Activated T-cell treated with anti-CD3 and anti-CD28 coated beads, Interleukin-2, amount 50 U/mL, for 72 hours (primary cell): ENCODE measurements at regions not wholly inside any gene's neighbourhood (a gene's known extent, or its start where the extent isn't known, plus 50 kb on each side); places are given as distances from the start of the nearest gene placed in this dataset.
"Not testable (repeated sequence)": the region's sequence is repeated elsewhere in the genome, so short reads cannot be mapped to it uniquely, and the experiment has no call there.

ENCODE experiments used
- ATAC-seq, 2 donors: fragments of 150-1000 bp; cut with Tn5 transposase; replicated peaks in 1 of 2; 2 replicates each; pipeline ENCODE4 v1.10.0; 2021; ENCODE audit warnings: moderate library complexity in 2 of 2, mild to moderate bottlenecking in 1 of 2
- DNase-seq, 2 donors: peaks; one replicate each; pipeline ENCODE4 v3.0.0; 2021 to 2022; ENCODE audit warnings: mixed read lengths in 1 of 2
- H3K27ac Mint-ChIP-seq: one replicate; pipeline ENCODE4 v1.8.0; 2022; ENCODE audit warnings: mild to moderate bottlenecking, moderate library complexity, mixed read lengths
- H3K27me3 Mint-ChIP-seq: one replicate; pipeline ENCODE4 v1.8.0; 2022; ENCODE audit warnings: low read depth, mixed read lengths
- H3K36me3 Mint-ChIP-seq, 2 donors: one replicate each; pipeline ENCODE4 v1.8.0; 2022; ENCODE audit warnings: mixed read lengths in 2 of 2, mild to moderate bottlenecking in 1 of 2; ENCODE audit not compliant: insufficient read depth in 2 of 2
- H3K4me1 Mint-ChIP-seq: one replicate; pipeline ENCODE4 v1.8.0; 2022; ENCODE audit warnings: low read depth, mixed read lengths
- H3K4me3 Mint-ChIP-seq, 2 donors: one replicate each; pipeline ENCODE4 v1.8.0; 2022; ENCODE audit warnings: mild to moderate bottlenecking in 2 of 2, mixed read lengths in 2 of 2, moderate library complexity in 2 of 2
- H3K9me3 Mint-ChIP-seq, 2 donors: one replicate each; pipeline ENCODE4 v1.8.0; 2022; ENCODE audit warnings: mixed read lengths in 2 of 2

DNA sequence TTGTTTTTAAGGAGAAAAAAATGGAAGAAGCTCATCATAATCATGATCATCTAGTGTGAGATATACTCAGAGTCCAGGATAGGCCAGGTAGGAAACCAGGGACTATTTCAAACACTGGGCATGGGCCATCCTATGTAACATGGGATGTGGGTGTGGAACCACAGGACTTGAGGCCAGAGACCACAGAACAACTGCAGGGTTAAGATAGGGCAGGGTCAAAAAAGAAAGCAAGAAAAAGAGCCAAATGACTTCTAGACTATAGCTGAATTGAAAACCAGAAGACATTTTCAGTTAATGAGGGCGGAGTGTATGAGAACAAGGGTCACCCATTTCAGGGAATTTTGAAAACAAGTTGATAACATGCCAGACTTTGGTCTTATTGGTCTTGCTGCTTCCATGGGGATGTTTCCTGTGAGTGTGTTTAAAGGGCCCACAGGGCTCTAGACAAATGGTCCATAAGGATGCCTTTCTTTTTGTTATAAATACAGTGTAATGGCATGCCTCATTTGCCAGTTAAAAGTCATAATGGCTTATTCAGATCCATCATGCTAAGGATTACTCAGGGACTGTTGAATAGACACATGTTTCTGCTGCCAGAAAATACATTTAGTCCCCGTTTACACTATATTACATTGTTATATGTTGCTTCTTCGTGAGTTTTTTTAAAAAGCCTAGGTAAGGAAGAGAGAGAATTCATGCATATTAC, 182.0 kb upstream of the C21orf91 start:
- Mint-ChIP-seq H3K4me3 (no peak overlapping the region), H3K36me3 (no peaks in the 10 kb centered on the region), H3K27me3 (no peaks in the 10 kb centered on the region), H3K27ac (no peak overlapping the region), H3K4me1 (no peaks in the 10 kb centered on the region), H3K9me3 (no peaks in the 10 kb centered on the region)
- ATAC-seq (no peak), DNase-seq (no peak)

DNA sequence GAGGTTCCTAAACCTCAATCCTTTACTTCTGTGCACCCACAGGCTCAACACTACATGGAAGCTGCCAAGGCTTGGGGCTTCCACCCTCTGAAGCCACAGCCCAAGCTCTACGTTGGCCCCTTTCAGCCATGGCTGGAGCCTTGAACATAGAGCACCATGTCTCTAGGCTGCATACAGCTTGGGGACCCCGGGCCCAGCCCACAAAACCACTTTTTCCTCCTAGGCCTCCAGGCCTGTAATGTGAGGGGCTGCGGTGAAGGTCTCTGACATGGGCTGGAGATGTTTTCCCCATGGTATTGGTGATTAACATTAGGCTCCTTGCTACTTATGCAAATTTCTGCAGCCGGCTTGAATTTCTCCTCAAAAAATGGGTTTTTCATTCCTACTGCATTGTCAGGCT, 179.4 kb upstream of the C21orf91 start:
- not testable (repeated sequence) for H3K36me3 Mint-ChIP-seq, H3K27me3 Mint-ChIP-seq, H3K9me3 Mint-ChIP-seq, H3K4me3 Mint-ChIP-seq, DNase-seq, H3K27ac Mint-ChIP-seq, H3K4me1 Mint-ChIP-seq, ATAC-seq

DNA sequence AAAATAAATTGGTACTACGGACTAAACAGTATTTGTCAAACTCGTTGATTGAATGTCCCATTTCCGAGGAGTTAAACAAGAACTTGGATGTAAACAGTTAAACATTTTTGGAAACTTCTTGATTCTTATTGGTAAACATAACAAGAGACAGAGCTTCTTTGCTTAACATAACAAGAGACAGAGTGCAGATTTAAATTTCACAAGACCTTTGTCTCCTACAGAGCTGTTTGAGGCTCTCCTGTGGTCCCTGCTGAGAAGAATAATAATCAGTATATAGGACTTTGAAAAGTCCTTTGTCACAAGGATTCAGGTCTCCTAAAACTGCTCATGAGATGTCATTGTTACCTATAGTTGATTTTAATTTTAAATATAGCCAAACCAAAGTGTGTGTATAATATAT, 170.6 kb upstream of the C21orf91 start:
- no peaks in the 10 kb centered on the region for H3K27me3 Mint-ChIP-seq
- no peak for DNase-seq
- H3K4me3 Mint-ChIP-seq: no peak overlapping the region
- no peak overlapping the region for H3K27ac Mint-ChIP-seq
- no peak for ATAC-seq
- peaks cover 3 to 4% of the 10 kb centered on the region in 2 donors for H3K36me3 Mint-ChIP-seq
- H3K4me1 Mint-ChIP-seq: no peaks in the 10 kb centered on the region
- peaks cover 3 to 4% of the 10 kb centered on the region in 2 donors for H3K9me3 Mint-ChIP-seq

DNA sequence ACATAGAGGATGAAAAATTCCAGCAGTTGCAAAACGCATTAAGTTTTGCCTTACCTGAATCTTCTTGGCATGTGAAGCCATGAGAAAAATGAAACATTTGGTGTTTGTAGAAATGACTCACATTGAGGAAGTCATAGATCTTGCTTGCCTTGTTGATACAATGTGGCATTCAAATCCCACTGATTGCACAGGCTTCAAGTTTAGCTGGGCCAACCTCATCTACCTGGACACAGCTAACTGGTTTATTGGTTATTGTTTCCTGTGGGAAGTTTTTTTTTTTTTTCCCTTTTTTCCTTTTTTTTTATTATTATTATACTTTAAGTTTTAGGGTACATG, 168.9 kb upstream of the C21orf91 start:
- H3K4me1 Mint-ChIP-seq: no peaks in the 10 kb centered on the region
- H3K36me3 Mint-ChIP-seq: peaks cover 0 to 1% of the 10 kb centered on the region in 2 donors
- no peak overlapping the region for H3K4me3 Mint-ChIP-seq
- H3K9me3 Mint-ChIP-seq: peaks cover 0 to 2% of the 10 kb centered on the region in 2 donors
- DNase-seq (no peak), ATAC-seq (no peak)
- H3K27ac Mint-ChIP-seq: no peak overlapping the region
- H3K27me3 Mint-ChIP-seq: no peaks in the 10 kb centered on the region

DNA sequence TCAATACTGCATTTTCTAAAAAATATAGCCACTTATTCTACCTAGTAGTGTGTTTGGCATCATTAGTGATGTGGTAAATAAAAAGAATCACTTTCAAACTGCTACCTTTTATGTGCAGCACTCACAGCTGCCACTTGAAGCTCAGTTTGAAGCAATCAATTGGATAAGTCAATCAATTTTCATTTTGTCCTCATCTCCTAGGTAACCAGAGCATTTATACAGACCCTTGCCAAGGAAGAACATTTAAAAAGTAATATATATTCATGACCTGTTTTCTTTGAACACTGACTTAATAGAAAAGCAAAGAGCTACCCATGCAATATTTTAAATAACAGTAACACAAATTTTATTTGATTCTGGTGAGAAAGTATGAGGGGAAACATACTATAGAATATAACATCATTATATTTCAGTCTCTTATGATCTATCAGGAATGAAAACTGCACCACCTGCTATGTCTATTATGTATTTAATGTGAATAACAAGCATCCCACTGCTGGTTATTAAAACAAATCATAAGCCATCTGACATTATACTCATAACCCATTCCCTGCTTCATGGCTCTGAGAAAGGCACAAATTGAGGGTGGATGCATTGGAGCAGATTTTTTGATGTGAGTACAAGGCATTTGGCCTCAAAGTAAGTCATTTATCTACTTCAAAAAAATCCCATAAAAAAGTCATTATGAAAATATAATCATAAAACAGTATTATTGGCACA, 168.4 kb upstream of the C21orf91 start:
- no peak for ATAC-seq
- H3K27ac Mint-ChIP-seq: no peak overlapping the region
- no peaks in the 10 kb centered on the region for H3K4me1 Mint-ChIP-seq
- no peaks in the 10 kb centered on the region for H3K27me3 Mint-ChIP-seq
- no peak overlapping the region for H3K4me3 Mint-ChIP-seq
- peaks cover 0 to 1% of the 10 kb centered on the region in 2 donors for H3K36me3 Mint-ChIP-seq
- H3K9me3 Mint-ChIP-seq: no peaks in the 10 kb centered on the region
- DNase-seq: no peak

DNA sequence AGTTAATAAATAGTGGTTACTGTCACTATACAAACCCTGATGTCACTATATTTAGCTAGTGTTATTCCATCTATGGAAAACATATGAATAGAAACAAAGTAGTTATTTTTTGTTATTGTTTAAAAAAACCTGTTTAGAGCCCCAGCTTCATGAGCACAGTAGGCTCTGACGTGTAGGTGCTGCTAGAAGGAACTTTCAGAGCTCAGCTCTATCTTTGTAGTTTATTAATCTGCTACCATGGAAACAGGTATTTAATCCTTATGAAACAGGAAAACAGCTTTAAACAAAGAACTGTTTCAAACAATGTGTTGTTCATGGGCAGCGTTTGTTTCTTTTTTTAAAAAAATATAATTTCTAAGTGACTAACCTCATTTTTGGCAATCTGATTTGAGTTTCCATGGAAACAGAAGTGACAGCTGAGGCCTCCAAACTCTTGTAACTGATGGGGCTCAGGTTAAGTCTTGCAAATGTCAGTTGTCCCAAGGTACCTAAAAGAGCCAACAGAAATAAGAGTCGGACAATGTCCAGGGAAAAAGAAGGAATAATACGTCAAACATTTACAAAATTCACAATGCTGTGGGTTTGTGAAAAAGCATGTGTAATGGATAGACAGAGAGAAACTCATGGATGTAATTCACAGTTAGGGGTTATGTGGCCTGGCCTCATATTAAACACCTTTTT, 162.0 kb upstream of the C21orf91 start:
- ATAC-seq (no peak), DNase-seq (no peak)
- Mint-ChIP-seq H3K27ac (no peak overlapping the region), H3K36me3 (no peaks in the 10 kb centered on the region), H3K4me3 (no peak overlapping the region), H3K9me3 (no peaks in the 10 kb centered on the region), H3K27me3 (no peaks in the 10 kb centered on the region), H3K4me1 (no peaks in the 10 kb centered on the region)

DNA sequence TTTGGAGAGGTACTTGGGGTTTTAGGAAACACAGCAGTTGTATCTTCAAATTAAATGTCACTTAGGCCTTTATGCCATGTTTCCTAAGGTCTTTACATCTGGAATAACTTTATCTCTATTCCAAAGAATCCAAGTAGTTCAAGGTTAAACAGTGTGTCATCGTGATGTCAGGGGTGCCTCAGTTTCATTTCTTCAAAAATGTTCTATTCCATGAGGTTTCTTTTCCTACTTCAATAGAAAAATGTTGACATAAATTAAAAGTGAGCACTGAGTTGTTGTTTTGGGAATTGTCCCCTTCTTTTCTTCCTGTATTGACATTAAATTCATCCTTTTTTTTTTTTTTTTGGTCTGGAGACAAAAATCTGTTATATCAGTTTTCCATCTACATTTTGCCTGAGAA, 160.6 kb upstream of the C21orf91 start:
- Mint-ChIP-seq H3K4me1 (no peaks in the 10 kb centered on the region), H3K27me3 (no peaks in the 10 kb centered on the region), H3K27ac (no peak overlapping the region), H3K4me3 (no peak overlapping the region), H3K36me3 (no peaks in the 10 kb centered on the region), H3K9me3 (no peaks in the 10 kb centered on the region)
- no peak for DNase-seq
- ATAC-seq: no peak

DNA sequence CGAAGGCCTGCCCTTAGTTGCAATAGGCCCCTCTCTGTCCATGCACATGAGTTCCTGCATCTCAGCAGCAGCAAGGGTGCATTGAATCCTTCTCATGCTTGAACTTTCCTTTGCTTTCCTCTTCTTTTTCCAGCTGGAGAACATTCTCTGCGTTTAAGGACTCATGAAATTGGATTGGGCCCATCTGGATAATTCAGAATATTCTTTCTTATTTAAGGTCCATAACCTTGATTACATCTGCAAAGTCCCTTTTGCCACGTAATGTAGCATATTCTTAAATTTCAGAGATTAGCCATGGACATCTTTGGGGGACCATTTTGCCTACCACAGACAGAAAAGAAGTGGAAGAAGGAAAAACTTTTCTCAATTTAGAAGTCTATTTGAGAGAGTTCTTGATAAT, 159.7 kb upstream of the C21orf91 start:
- DNase-seq: no peak
- H3K36me3 Mint-ChIP-seq: no peaks in the 10 kb centered on the region
- no peaks in the 10 kb centered on the region for H3K4me1 Mint-ChIP-seq
- no peak overlapping the region for H3K4me3 Mint-ChIP-seq
- H3K27me3 Mint-ChIP-seq: no peaks in the 10 kb centered on the region
- no peaks in the 10 kb centered on the region for H3K9me3 Mint-ChIP-seq
- no peak for ATAC-seq
- H3K27ac Mint-ChIP-seq: no peak overlapping the region

DNA sequence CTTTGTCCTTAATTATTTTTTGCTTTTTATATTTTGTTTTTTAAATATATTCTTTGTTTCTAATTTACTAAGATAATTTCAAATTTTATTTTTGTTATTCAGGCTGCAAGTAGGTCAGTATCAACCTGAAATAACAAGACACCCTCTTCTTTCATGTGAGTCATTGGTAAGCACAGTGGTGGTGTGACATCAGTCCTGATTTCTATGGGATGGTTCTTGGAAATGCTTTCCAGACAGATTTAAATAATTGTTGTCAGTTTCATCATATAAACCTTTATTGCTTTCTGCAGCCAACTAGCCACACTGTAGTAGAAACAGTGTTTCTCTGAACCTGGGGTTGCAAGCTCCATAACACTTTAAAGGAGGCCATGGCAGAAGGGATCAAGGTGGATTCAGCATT, 157.5 kb upstream of the C21orf91 start:
- ATAC-seq (no peak), DNase-seq (no peak)
- no peaks in the 10 kb centered on the region for H3K36me3 Mint-ChIP-seq
- no peaks in the 10 kb centered on the region for H3K4me1 Mint-ChIP-seq
- H3K27me3 Mint-ChIP-seq: no peaks in the 10 kb centered on the region
- no peaks in the 10 kb centered on the region for H3K9me3 Mint-ChIP-seq
- no peak overlapping the region for H3K4me3 Mint-ChIP-seq
- no peak overlapping the region for H3K27ac Mint-ChIP-seq

DNA sequence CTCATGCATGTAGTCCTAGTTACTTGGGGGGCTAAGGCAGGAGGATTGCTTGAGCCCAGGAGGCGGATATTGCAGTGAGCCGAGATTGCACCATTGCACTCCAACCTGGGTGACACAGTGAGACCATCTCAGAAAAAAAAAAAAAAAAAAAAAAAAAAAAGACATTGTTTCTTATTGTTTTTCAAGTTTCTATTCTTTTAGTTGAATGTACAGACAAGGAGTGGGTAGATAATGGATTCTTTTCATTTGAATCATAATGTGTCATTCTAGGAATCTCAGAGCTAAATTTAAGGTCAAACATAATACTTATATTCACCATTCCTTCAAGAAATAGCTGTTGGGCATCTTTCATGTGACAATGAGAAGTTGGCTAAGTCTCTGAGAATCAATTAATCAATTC, 157.0 kb upstream of the C21orf91 start:
- Mint-ChIP-seq H3K27me3 (no peaks in the 10 kb centered on the region), H3K27ac (no peak overlapping the region), H3K4me3 (no peak overlapping the region), H3K9me3 (no peaks in the 10 kb centered on the region), H3K36me3 (no peaks in the 10 kb centered on the region), H3K4me1 (no peaks in the 10 kb centered on the region)
- ATAC-seq (no peak), DNase-seq (no peak)

DNA sequence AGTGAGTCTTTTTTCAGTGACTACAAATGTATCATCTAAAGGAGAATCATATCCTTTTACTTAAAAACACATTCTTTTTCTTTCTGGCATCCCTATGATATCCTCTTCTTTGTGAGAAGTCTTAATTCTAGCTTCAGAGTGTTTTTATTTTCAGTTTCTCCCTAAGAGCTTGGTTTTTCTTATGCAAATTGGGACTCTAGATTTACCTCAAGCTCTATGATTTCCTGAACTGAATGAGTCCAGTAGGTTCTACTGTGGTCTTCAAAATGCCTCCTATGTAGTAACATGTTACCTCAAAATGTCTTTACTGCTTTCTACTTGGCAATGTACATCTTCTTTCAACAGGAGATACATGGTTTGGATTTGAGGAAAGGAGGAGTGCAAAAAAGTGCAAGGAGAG, 148.2 kb upstream of the C21orf91 start:
- no peaks in the 10 kb centered on the region for H3K36me3 Mint-ChIP-seq
- no peak for ATAC-seq
- DNase-seq: no peak
- no peaks in the 10 kb centered on the region for H3K27me3 Mint-ChIP-seq
- no peaks in the 10 kb centered on the region for H3K4me1 Mint-ChIP-seq
- no peak overlapping the region for H3K27ac Mint-ChIP-seq
- H3K4me3 Mint-ChIP-seq: no peak overlapping the region
- H3K9me3 Mint-ChIP-seq: no peaks in the 10 kb centered on the region

DNA sequence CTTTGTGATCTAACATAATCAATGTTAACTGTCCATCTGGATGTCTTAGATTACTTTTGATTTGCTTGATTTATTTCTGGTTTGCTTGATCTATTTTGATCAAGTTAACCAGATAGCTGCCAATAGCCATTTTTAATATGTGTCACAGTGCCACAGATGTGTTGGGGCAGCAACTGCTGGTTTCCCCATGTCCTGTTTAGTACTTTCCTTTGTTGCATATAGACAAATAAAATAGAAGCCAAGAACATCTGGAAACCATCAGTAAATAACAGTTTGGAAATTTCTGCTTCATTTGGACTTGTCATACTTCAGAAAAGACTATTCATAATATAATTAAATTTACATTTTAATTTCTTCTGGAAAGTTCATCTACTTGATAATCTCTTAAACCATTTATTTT, 145.6 kb upstream of the C21orf91 start:
- H3K27ac Mint-ChIP-seq: no peak overlapping the region

DNA sequence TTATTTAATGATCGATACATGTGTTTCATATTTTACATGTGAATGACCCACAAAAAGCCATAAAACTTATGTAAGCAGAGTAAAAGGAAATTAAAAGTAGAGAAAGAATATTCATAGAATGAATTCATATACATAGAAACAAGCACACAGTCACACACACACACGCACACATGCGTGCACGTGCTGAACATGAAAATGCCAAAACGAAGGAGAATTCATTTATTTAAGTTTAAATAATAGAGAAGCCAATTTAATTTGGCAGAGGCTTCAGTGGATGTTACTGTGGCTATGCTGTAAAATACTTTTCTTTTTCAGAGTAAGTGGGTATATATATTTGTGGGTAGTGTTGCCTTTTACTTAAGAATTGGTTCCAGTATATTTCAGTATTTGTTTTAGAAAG, 145.0 kb upstream of the C21orf91 start:
- DNase-seq (no peak), ATAC-seq (no peak)
- no peak overlapping the region for H3K4me3 Mint-ChIP-seq
- no peak overlapping the region for H3K27ac Mint-ChIP-seq
- H3K4me1 Mint-ChIP-seq: no peaks in the 10 kb centered on the region
- H3K36me3 Mint-ChIP-seq: no peaks in the 10 kb centered on the region
- H3K27me3 Mint-ChIP-seq: peaks cover 11% of the 10 kb centered on the region
- no peaks in the 10 kb centered on the region for H3K9me3 Mint-ChIP-seq

More for the DNA sequence above, 145.6 kb upstream of the C21orf91 start:
- no peak for DNase-seq
- Mint-ChIP-seq H3K4me3 (no peak overlapping the region), H3K27me3 (peaks cover 11% of the 10 kb centered on the region), H3K4me1 (no peaks in the 10 kb centered on the region), H3K36me3 (no peaks in the 10 kb centered on the region), H3K9me3 (no peaks in the 10 kb centered on the region)
- ATAC-seq: no peak
